ENCODE measurements at regions not wholly inside any gene's neighbourhood (a gene's known extent, or its start where the extent isn't known, plus 50 kb on each side); places are given as distances from the start of the nearest gene placed in this dataset.

DNA sequence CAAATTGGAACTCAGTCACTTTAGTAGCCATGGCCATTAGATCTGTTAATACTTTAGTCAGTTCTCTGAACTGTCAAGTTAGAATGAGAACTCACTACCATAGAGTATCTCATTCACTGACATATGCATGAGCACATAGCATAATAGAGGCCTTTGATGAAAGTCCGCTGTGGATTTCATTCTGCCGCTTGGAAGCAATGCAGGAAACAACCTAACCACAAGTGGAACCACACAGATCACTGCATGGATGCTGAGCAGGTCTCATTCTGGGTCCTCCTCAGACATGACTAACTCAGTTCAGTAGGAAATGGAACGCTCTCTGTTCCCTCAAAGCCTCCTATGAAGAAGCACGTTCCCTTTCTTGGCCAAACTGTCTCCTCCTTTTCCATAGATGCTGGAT lies 1624.8 kb upstream of the TENM3 start:
- intact Hi-C loops (cut with DNase I), result no loop called here
- no peak for DNase-seq (ENCODE audit: low spot score)

DNA sequence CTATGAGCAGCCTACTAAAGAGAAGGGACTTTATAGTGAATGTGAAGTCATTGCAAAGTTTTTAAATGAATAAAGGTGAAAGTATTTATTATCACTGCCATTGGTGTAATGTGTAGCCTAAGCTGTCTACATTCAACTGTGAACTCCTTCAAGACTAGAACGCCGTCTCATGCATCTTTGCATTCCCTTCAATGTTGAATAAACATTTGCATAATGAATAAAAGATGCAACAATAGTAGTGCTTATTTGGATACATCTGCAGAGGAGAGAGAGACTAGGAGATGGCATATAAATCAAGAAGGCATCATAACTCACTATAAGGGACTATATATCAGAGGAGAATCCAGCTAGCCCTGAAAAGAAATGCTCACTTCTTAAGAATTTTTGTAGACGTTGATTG lies 1623.8 kb upstream of the TENM3 start:
- intact Hi-C loops (cut with DNase I), result no loop called here

DNA sequence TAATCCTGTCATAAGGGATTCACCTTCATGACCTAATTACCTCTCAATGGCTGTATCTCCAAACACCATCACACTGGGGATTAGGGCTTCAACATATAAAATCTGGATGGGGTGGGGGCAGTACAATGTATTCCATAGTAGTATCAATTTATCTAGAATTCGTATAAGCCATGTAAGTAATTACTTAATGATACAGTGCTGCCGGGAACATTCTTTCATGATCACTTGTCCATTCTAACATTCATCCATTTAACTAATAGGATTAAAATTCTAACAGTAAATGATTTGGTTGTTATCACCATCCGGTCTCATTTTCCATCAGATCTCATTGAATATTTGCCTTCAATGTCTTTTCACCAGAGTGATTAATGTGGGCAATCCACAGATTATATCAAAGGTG lies 1620.9 kb upstream of the TENM3 start:
- DNase-seq (ENCODE audit: low spot score), result no peak
- intact Hi-C loops (cut with DNase I), result no loop called here

More for the DNA sequence above, 1623.8 kb upstream of the TENM3 start:
- DNase-seq (ENCODE audit: low spot score), result no peak

DNA sequence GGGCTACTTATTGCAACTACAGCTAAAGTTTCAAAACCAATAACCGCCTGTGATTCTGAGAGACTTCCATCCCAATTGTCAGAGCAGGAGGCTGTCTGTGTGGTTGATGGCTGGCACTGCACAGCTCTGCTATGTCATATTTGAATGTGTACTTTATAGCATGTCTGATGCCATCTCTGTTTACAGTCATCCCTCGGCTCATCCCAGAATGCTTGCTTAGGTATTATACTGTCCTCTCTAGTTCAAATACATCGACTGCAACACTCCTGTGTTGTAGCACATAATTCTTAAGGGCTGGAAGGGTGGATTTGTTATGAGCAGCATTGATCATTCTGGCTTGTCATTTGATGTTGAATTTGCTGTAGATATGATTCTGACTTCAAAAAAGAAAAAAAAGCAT lies 1617.5 kb upstream of the TENM3 start:
- intact Hi-C loops (cut with DNase I), result no loop called here
- no peak for DNase-seq (ENCODE audit: low spot score)

DNA sequence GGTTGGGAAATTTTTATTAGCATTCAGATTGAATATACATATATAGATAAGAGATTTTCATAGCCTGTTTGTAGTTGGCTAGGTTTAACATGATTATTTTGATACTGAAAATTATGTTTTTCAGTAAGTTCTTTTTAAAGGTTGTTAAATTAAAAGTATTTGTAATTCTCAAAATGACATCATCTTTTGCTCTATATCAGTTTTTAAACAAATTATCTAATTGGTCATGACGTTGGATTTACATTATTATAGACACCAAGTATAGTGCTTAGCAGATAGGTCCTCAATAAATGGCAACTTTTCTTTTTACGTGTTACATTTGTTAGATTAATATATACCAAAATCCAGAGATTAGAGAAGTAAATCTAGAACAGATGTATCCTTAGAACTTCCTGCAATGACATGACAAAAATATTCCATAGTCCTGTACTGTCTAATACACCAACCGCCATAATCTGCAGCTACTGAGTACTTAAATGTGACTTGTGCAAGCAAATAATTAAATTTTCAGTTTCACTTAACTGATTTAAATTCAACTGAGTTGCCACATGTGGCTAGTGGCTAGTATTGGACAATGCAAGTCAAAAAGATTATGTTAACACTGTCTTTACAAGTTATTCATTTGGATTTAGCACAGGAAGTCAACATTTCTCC lies 1613.1 kb upstream of the TENM3 start:
- DNase-seq (ENCODE audit: low spot score), result no peak
- intact Hi-C loops (cut with DNase I), result no loop called here

DNA sequence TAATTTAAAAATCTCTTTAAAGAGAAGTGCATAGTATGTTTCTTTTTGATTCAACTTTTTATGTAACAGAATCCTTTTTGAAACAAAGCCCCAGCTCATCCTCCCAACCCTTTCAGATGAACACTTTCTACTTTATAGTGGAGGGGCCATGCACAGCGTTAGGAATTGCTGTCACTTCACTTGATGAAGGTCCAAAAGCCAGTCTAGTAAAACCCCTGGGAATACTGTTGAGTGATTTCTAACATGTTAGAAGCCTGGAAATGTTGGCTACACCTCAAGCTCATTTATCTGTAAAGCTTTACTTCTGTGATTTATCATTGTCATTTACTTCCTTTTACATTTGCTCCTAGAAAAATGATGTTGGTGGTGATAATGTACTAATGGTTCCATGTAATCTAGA lies 1608.9 kb upstream of the TENM3 start:
- no peak for DNase-seq (ENCODE audit: low spot score)
- intact Hi-C loops (cut with DNase I), result no loop called here

DNA sequence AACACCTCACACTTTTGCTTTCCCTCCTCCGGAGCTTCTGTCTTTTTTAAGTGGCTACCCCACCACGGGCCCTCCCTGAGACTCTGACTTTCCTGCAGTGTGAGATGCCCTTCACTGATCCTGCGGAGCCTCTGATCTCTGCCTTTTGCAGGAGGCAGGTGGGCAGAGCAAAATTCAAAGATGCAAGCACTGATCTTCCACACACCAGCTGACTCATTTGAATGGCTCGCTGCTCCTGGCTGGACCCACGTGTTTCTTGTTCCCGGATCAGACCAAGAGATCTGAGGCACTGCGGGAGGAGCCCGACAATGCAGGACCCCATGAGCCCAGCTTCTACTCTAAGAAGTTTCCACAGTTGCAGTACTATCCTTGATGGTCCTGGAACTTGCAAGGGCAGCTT lies 1607.9 kb upstream of the TENM3 start:
- intact Hi-C loops (cut with DNase I), result no loop called here
- no peak for DNase-seq (ENCODE audit: low spot score)

DNA sequence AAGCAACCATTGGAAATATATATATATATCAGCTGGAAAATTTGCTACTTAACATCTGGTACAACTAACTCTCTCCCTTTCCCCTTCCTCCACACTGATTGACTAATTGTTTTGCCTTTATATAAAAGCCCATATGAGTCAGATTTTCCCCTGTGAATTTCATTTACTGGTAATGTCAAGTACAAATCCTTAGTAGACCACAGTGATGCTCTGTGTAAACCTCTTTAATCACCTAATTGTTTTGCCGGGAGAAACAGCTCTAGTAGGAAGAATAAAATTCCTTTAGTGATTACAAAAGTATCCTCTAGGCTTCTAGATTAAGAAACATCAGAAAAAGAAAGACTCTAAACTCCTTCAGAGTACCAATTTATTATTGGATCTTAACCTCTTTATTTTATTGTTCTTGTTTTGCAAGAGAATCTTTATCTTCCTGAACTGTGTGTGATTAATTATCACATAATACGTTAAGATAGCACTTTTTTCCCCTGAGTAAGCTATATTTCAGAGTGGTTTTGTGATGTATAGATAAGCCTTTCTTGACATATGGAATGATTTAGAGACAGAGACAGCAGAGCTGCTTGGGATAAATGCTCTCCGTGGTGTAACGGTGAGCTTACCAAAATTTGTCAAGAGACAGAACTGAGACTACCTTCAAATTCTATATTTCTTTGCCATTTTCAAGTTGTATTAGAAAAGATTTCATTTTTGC lies 1606.4 kb upstream of the TENM3 start:
- intact Hi-C loops (cut with DNase I), result no loop called here
- no peak for DNase-seq (ENCODE audit: low spot score)

DNA sequence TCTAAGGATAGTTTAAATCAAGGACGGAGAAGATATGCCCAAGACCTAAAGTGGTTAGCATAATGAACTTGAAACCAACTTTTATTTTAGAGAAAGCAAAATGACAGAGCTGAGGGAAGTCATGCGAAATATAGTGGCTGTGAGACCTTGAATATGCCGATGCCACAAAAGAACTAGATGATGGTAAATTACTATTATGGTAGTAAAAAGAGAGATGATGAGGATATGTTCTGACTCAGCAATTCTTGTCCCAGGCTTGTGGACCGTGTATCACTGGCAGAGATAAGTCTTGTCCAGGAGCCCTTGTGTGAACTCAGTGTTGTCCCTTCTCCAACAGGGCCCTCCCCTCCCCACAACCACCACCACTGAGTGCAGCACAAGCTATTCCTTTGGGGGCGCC lies 1605.6 kb upstream of the TENM3 start:
- intact Hi-C loops (cut with DNase I), result no loop called here

DNA sequence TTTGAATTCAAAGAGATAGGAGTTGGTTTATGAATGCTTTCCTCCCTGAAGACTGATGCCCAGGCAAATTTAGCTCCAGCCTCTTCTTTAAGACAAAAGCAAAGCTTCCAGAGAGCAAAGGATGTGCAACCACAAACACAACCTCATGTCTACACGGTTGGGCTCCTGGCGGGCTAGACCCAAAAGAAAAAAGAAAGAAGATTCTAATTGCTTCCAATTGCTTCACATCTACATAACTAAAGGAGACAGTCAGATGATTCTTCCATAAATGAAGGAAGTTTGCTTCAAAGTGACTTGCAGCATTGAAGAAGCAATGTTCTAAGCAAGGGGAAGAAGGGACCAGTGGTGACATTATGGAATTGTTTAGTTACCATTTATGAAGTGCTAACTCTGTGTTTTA lies 1603.0 kb upstream of the TENM3 start:
- DNase-seq (ENCODE audit: low spot score), result no peak
- intact Hi-C loops (cut with DNase I), result no loop called here

More for the DNA sequence above, 1605.6 kb upstream of the TENM3 start:
- no peak for DNase-seq (ENCODE audit: low spot score)

DNA sequence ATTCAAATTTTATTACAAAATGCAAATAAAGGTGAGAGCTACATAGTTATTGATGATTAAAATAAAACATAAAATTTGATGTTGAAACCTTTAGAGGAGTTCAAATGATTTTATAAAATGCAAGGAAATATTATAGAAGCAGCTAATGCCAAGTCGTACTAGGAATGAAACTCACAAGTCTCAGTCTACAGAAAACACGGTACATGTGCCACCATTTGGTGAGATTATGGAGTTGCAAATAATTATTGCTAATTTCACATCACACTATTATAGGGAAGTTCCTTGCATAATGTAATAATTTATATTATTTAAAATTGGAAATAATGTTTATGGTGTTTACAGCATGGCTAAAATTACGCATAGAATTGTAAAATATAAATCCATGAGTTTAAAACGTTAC lies 1601.7 kb upstream of the TENM3 start:
- DNase-seq (ENCODE audit: low spot score), result no peak
- intact Hi-C loops (cut with DNase I), result no loop called here

DNA sequence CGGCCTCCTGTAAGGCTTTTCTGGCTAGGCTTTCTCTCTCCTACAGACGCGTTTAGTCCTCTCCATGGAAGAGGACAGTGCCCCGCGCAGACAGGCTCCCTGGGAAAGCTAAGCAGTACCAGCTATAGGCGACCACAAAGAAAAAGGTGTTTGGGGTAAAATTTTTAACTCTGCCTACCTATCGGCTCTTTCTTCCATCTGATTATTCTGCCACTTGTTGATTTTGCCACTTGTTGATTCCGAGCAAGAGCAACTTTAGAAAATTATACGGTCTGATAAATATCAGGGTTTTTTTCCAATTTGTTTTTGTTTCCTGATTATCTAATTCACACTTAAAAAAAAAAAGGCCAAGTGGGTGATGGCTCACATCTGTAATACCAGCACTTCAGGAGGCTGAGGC lies 1600.5 kb upstream of the TENM3 start:
- intact Hi-C loops (cut with DNase I), result no loop called here
- no peak for DNase-seq (ENCODE audit: low spot score)

DNA sequence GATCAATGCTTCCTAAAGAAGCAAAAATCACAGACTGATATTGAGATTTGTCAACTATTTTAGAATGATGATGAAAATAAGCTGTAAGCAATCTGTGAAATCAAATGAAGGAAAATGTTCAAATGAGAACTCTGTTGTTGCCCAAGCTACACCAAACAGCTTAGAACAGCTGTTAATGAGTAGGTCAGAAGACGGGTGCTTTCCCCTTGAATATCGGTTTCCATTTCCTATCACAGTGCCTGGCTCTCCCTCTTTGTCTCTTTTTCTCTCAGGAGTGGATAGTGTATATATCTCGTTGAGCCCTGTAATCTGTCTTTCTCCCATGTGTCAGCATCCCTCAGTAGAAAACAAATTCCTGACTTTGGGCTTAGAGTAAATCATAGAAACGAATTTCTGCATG lies 1592.9 kb upstream of the TENM3 start:
- intact Hi-C loops (cut with DNase I), result no loop called here
- DNase-seq (ENCODE audit: low spot score), result no peak

DNA sequence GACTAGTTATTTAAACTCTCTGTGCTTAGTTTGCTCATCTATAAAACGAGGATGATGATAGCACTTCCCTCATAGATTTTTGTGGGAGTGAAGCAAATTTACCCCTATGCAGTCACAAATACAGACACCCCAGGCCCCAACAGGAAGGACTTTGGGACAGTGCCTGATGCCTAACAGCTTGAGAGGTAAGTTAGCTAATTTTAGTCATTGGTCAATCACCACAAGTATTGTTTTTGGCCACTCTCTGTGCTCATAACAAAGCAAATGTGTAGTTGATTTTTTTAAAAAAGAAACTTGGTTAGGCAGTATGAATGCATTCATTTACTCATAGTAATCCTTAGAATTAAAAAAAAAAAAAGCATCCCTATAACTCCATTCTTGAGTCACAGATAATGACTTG lies 1590.7 kb upstream of the TENM3 start:
- intact Hi-C loops (cut with DNase I), result no loop called here

DNA sequence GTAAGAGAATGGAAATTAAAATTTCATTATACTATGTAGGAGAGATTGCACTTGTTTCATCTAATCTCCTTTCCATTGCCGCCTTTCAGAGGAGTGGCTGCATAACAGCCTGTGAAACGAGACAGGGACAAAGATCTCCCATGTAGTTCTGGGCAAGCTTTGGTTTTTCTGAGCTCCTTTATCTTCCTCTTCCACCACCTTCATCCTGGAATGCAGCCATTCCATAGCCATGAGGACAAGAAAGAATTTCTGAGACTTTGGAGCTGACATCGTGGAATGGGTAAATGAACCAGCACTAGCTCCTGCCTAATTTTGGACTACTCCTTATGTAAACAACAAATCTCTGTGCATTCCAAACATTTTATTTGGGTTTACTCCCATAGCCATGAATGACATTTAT lies 1587.3 kb upstream of the TENM3 start:
- no peak for DNase-seq (ENCODE audit: low spot score)
- intact Hi-C loops (cut with DNase I), result no loop called here

More for the DNA sequence above, 1590.7 kb upstream of the TENM3 start:
- no peak for DNase-seq (ENCODE audit: low spot score)

DNA sequence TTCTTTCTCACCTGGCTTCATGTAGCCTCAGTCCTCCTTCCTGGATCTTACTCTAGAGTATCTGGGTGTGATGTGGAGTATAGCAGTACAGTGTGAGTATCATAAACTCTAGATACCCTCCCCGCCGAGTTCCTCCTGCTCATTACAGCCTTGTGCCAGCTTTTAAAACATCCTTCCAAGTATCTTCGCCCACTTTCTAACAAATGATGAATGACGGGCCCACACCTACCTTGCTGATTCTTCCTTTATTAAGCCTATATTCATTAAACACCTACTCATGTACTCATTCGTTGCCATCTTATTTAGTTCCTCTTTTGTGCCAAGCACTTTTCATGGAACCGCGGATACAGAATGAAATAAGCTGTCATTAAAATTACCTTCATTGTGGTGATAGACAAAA lies 1585.3 kb upstream of the TENM3 start:
- intact Hi-C loops (cut with DNase I), result no loop called here
- no peak for DNase-seq (ENCODE audit: low spot score)

DNA sequence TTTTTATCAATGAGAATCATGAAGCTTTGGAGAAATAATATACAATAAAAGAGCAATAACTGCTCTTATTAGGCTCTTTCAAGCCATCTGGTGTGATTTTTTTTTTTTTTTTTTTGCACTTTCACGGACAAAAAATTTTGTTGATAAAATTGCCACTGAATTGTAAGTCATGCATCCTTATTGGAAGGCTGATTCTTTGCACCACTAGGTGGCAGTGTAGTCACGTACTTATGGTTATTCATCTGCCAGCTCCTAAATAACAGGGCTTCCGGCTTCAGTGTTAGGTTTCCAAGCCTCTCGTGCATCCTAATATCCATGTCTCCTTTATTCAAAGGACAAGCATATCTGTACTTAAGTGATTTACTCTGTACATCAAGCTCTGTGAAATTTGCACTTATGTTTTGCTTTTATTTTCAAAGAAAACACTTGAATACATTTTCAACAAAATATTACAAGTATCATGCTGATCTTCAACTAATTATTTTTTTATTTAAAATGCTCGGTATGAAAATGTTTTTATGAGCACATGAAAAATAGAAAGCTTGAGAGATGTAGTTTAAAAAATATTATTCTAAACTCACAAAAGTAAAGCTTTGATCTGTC lies 1578.3 kb upstream of the TENM3 start:
- DNase-seq (ENCODE audit: low spot score), result no peak

DNA sequence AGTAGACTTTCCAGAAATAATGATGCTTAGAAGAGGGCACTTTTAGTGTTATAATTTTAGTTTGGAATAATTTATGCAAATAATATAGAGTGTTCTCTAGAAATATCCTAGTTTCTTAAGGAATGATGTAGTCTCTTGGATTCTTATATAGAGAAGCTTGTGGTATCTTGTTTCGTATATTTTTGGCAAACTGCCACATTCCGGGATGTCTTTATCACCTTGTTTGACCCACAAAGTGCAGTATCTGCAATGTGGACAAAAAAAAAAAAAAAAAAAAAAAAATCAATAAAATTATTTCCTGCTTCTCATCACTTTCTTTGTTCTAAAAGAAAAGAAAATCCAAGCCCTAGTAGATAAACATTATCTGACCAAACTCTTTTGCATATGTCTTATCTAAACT lies 1577.7 kb upstream of the TENM3 start:
- intact Hi-C loops (cut with DNase I), result no loop called here
- no peak for DNase-seq (ENCODE audit: low spot score)

More for the DNA sequence above, 1578.3 kb upstream of the TENM3 start:
- intact Hi-C loops (cut with DNase I), result no loop called here

DNA sequence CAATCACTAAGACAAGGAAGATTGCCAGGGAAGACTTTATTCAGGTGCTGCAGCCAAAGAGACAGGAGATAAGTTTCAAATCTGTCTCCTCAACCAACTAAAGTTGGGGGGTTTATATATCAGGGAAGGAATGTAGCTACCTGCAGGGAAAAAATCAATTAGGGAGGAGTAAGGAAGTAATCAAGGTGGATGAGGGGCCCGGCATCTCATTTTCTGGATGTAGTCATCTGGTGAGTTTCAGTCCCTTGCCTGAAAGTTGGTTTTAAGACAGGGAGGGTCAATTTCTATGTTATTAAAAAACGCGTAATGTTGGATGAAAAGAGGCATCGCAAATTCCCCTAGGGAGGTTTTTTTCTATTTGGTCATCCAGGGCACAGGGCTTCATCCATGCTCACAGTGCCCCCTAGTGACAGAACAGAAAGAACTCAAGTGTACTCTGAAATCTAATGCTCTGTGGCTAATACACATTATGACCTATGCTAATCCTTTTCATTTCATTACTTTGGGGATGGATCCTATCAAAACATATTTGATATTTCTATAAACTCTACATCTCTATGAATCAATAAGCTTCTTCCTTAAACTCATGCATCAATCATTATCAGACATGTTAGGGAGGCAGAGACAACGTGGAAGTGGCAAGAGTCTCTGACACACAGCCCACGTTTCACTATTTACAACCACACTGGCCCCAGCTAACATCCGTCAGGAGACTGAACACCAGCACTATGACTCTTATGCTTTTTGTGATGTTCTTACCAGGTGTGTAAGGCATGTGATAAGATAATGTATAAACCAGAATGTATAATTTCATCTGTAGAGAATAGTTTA lies 1577.0 kb upstream of the TENM3 start:
- intact Hi-C loops (cut with DNase I), result no loop called here
- no peak for DNase-seq (ENCODE audit: low spot score)

DNA sequence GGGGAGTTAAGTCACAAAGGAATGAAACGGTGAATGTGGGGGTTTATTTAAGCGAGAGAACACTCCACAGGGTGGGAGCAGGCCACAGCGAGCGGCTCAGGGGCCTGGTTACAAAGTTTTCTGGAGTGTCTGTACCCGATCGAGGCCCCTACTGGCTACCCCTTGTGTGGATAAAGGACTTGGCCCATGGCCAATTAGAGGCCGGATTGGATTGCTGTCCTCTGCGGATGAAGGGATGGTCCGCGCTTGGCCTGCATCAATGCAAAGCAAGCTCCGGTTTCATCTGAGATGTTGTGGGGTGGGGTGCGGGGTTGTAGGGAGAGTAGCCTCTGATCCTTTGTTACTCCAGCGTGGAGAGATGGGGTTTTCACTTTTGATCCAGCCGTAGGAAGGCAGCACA lies 1574.5 kb upstream of the TENM3 start:
- intact Hi-C loops (cut with DNase I), result no loop called here
- DNase-seq (ENCODE audit: low spot score), result no peak
